Umbilical cord (tissue), 1 donor: ENCODE measurements at regions not wholly inside any gene's neighbourhood (a gene's known extent, or its start where the extent isn't known, plus 50 kb on each side); places are given as distances from the start of the nearest gene placed in this dataset.

ENCODE experiments used
- DNase-seq: peaks from one replicate; pipeline ENCODE4 v3.0.0-alpha.2; 2015; ENCODE audit warnings: low spot score

DNA sequence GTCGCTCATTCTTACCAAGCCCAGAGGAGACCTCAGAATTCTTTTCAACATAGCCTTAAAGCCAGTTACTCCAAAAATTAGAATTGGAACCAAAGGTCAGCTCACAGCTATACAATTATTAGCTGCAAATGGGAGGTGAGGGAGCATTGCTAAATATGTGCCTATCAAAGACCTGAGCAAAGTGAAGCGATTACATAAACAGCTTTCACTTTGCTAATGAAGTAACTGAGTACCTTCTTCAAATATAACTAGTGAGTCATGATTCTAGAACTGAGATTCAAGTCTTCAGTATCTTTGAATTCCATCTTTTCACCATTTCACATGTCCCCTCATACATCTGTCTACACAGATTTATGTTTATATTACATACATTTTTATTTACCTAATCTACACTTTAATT, 122.6 kb downstream of the P2RY1 start:
- no peak for DNase-seq

- DNase-seq = no peak
Measured at GRCh38 chr3:152959307-152959706, 124.4 kb downstream of the P2RY1 start.

DNA sequence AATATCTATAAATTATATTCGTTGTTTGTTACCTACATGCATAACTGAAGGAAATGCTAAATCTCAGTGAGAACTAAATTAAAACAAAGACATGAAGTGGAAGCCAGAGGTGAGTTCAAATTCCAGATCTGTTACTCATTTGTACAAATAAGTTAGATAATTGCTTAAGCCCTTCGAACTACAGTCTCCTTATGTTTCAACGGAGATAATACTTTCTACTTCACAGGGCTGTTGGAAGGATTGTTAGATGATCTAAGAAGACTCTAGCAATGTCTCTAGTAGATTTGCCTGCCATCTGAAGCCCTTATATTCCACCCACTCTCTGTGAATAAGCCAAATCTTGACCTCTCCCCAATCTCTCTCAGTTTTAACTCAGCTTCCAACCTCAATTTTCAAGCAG, 125.8 kb downstream of the P2RY1 start:
- DNase-seq = no peak

DNA sequence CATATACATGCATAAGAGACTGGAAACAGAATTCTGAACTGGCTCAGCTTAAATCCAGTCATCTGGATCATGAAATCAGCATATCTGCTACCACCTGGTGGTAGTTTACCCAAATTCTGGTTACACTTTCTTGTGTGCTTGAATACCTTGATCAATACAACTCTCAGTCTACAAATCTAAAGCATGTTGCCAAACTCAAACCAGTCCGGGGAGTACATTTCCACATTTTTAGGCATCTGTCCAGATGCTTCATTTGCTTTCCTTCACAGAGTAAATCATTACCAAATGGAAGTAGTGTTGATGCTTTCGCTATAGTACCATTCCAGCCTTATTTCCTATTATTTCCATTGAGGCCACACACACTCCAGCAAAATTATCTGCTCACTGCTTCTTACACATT, 126.4 kb downstream of the P2RY1 start:
- peak; percentile 36 for DNase-seq

DNA sequence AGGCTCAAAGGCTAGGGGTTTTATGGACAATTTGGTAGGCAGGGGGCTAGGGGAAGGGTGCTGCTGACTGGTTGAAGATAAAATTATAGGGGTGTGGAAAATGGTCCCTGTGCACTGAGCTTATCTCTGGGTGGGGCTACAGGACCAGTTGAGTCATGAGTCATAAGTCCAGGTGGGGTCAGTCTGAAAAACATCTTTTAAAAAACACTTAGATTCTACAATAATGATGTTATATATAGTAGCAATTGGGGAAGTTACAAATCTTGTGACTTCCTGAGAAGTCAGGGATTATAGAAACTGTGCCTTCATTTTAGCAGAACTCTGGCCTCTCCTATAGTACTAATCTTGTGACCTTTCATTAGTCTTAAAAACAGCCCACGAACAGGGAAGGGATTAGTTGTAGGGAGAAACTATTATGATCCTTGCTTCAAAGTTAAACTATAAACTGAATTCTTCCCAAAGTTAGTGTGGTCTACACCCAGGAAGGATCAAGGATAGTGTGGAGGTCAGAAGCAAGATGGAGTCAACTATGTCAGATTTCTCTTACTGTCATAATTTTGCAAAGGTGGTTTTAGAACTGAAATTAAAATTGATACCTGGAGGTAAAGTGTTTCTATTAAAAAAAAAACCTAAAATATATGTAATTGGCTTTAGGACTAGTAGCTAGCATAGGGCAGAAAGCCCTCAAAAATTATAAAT, 130.1 kb downstream of the P2RY1 start:
- no peak for DNase-seq

GRCh38 chr3:152968388-152969024, 133.6 kb downstream of the P2RY1 start:
- DNase-seq = no peak

- DNase-seq = peak; percentile 14
Measured at GRCh38 chr3:152969557-152970300, 134.8 kb downstream of the P2RY1 start.

DNA sequence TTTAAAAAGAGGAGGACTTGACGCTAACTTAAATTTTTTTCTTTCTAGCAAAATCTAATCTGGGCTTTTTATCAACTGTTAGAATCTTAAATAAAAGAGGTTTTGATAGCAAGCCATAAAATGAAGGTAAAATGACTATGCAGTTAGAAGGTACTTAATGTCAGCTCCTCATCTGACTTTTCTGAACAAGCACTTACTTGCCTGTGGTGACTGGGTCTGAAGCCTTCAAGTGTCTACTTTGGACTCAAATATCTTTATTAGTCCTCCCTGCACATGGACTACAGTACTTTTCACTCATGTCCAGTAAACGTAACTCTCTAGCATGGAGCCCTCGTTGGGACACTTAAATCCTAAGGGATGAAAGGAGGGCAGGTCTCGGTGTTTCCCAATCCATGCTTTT, 135.9 kb downstream of the P2RY1 start:
- DNase-seq = no peak

DNA sequence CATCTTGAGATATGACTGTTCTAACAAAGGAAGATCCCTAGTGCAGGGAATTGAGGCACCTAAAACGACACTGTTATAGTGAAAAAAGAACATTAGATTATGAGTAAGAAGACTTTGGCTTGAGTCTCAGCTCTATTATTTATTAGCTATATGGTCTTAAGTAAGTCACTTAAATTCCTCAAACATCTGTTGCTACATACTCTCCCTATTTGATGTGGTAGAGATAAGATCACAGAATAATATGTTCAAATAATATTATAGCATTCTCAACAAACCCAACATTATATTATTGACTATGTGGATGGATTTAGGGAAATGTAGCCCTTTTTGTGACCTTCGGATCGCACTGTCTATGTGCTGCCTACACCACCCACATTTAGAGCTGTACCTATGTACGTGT, 136.9 kb downstream of the P2RY1 start:
- DNase-seq = no peak

DNA sequence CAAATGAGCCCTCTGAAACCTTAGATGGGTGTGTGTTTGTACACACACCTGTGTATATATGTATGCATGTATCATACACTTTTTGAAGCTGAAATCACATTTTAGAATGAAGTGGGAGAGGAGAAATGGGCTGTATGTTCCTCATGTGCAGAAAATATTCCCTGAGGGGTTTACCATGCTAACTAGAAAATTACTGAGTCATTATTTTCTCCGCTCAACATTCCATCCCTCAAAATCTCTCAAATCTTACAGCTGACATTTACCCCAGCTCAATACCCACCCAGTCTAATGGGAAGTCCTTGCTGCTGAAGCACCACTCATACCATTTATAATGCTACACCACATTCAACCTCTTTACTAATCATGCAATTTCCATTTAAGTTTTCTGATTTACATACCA, 138.6 kb downstream of the P2RY1 start:
- DNase-seq = no peak

DNA sequence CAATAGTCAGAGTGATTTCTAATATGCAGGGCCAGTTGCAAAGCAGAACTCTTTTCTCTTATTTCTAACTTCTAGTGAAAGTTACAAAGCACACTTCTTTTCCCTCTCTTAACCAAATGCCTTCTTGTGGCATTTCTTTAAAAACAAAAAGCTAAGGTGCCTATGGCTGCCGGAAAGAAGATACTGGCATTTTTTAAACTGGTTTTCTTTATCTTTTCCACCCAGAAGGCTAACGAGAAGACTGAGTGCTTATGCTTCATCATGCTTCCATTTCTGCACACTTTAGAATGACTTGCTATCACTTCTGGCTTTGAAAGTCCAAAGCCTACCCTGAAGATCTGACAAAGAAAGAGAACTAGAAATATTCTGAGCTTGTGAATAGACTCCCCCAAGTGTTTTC, 141.3 kb downstream of the P2RY1 start:
- no peak for DNase-seq

- no peak for DNase-seq
Measured at GRCh38 chr3:152977366-152977765, 142.4 kb downstream of the P2RY1 start.

DNA sequence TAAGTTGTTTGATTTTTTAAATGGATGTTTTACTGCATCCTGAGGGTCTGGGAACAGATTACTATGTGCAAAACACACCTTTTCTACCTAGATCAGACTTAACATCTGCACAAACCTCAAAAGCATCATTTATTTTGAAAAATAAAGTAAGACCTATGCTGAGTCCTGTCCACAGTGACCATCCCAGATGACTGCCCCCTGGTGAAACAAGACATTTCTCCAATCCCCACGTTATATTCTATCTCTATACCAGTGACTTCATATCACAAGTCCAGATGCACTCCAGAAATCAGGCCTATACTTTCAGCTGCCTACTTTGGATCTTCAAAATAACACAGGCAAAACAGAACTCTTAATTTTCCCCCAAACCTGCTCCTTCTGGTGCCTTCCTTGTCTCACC, 143.2 kb downstream of the P2RY1 start:
- no peak for DNase-seq

GRCh38 chr3:152997526-152997925, 162.6 kb downstream of the P2RY1 start:
- no peak for DNase-seq

DNA sequence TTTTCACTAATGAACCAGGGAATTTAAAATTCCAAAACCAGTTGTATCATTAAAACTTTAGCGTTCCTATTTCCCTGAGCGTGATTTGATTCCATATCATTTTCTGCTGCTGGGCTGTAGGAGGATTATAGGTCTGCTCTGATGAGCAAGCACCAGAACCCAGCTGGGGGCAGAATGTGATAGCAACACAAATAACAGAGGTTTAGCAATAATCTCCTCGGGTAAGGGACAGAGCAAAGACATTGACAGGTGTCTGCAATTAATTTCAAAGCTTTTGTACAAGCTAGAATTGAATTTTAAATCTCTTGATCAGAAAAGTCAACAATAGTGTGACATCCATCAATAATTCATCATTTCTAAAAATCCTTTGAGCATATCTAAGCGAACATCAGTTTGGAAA, 163.4 kb upstream of the RAP2B start:
- DNase-seq = no peak

DNA sequence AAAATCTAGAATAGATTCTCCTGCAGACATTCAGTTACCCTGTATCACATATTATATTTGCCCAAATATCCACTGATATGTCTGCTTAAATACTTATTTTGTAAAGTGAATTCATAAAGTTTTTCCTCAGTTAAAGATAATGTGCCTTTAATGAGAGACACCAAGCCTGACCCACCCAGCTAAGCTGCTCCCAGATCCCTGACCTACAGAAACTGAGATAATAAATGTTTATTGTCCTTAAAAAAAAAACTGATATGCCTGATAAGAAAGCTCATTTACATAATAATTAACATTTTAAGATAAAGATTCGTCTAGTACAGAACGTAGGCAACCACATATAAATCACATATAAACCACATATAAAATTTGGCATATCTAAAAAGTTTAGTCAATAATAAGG, 161.7 kb upstream of the RAP2B start:
- no peak for DNase-seq

- DNase-seq = no peak
Measured at GRCh38 chr3:153001210-153002078, 160.6 kb upstream of the RAP2B start.

- DNase-seq = no peak
Measured at GRCh38 chr3:153003441-153003840, 158.6 kb upstream of the RAP2B start.

DNA sequence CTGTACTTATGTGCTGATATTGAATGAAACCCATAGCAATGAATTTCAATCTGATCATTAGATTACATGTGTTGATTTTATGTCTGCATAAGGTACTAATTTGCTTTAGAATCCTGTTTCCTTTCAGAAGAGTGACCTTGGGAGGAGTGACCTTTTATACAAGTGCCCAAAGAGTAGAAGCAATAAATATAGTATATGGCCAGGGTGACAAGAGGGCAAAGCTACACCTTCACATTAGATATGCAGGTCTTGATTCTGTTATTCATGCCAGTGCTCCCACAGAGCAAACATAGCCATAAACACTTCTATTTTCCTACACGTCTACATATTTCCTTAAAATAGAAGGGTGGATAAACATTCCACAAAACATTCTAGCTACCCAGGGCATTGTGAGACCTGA, 158.2 kb upstream of the RAP2B start:
- DNase-seq = no peak

DNA sequence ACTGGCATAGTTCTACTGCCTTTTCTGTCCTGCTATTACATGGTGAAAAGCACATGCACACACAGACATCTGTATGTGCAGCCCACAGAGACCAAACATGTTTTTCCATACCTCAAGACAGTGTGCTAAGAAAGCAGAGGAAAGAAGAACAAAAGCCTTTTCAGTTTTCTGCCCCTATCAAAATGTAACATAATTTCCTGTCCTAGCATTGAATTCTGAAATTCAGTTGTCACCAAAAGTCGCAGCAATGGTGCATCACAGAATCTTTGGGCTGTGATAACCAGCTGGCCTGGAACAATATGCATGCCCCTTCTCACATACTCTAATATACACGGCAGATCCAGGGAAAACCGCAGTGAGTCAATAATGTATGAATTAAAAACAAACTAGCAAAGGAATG, 153.8 kb upstream of the RAP2B start:
- no peak for DNase-seq

GRCh38 chr3:153023896-153024295, 138.1 kb upstream of the RAP2B start:
- DNase-seq = no peak

DNA sequence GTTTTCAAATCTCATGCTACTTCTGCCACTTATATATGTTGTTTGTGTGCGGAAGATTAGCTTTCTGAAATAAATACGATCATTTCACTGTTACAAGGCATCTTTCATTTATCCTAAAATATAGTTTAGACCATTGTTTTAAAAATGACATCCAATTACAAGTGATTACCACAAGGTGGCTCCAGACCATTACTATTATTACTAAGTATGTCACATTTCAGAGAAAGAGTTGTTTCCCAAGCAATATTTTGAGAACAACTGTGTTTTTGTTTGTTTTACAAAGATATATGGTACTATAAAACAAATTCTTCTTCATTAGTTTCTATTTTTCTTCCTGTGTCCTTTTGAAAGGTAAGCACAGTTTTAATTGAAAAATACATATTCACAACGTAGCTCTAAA, 136.0 kb upstream of the RAP2B start:
- peak; percentile 43 for DNase-seq
